Breast epithelium (tissue), 4 donors: ENCODE measurements at regions not wholly inside any gene's neighbourhood (a gene's known extent, or its start where the extent isn't known, plus 50 kb on each side); places are given as distances from the start of the nearest gene placed in this dataset.

ENCODE experiments used
- DNase-seq, 2 donors: peaks; one replicate each; pipeline ENCODE4 v3.0.0-alpha.2; 2019; ENCODE audit warnings: low spot score in 2 of 2
- H3K27ac ChIP-seq, 2 donors: fragments of 200-600 bp; sonication (generic) in 1 of 2; one replicate each; pipeline ENCODE4 v1.5.1; 2016 to 2019; ENCODE audit warnings: mild to moderate bottlenecking in 1 of 2
- H3K27me3 ChIP-seq, 2 donors: fragments of 200-600 bp; sonication (generic) in 1 of 2; one replicate each; pipeline versions ENCODE4 v1.5.1 to v1.6.0; 2017 to 2019; ENCODE audit warnings: control low read depth in 1 of 2, mild to moderate bottlenecking in 1 of 2
- H3K36me3 ChIP-seq: fragments of 200-600 bp; one replicate; pipeline ENCODE4 v1.5.1; 2019
- H3K4me1 ChIP-seq, 2 donors: fragments of 200-600 bp; sonication (generic); one replicate each; pipeline ENCODE4 v1.5.1; 2016 to 2019; ENCODE audit warnings: control low read depth in 1 of 2
- H3K4me3 ChIP-seq, 3 donors: fragments of 200-600 bp; sonication (generic); 1 replicate in 2 of 3; 2 replicates in 1 of 3; pipeline ENCODE4 v1.5.1; 2016 to 2019; ENCODE audit warnings: mild to moderate bottlenecking in 3 of 3, moderate library complexity in 2 of 3
- H3K9me3 ChIP-seq, 2 donors: fragments of 200-600 bp; sonication (generic) in 1 of 2; one replicate each; pipeline ENCODE4 v1.5.1; 2016 to 2019; ENCODE audit warnings: control low read depth in 1 of 2
- CTCF ChIP-seq, 3 donors: fragments of 450-650 bp; IDR thresholded peaks; one replicate each; pipeline ENCODE4 v1.5.1; 2016 to 2017; ENCODE audit warnings: antibody characterized with exemption in 3 of 3, mild to moderate bottlenecking in 3 of 3, moderate library complexity in 3 of 3
- POLR2A ChIP-seq: fragments of 450-650 bp; IDR thresholded peaks from one replicate; pipeline ENCODE4 v1.6.1; 2016; ENCODE audit warnings: antibody characterized with exemption, mild to moderate bottlenecking, moderate library complexity
- POLR2AphosphoS5 ChIP-seq, 3 donors: sonication (generic); formaldehyde crosslinking; IDR thresholded peaks; one replicate each; pipeline ENCODE4 v1.6.1; 2017; ENCODE audit warnings: antibody characterized with exemption in 3 of 3
- intact Hi-C: fragments of 100-400 bp; cut with DNase I; formaldehyde crosslinking; loops from one replicate; pipeline ENCODE4 v1.15.1; 2023; ENCODE audit warnings: low total_unique reads

- TF ChIP-seq CTCF (IDR thresholded peaks at IDR 0.05) (no peak), POLR2AphosphoS5 (IDR thresholded peaks at IDR 0.05) (no peak), POLR2A (no peak)
- Histone ChIP-seq H3K9me3 (no peaks in the 10 kb centered on the region), H3K36me3 (no peaks in the 10 kb centered on the region), H3K27ac (no peak overlapping the region), H3K4me3 (no peak overlapping the region), H3K4me1 (no peaks in the 10 kb centered on the region), H3K27me3 (peaks cover 0 to 4% of the 10 kb centered on the region in 2 donors)
- intact Hi-C loops = no loop called here
- DNase-seq = no peak
These were observed 70.8 kb upstream of the KCND3 start for GRCh38 chr1:112060261-112060660.

GRCh38 chr1:112061056-112061455 lies 71.6 kb upstream of the KCND3 start:
- no peak overlapping the region for H3K4me3 ChIP-seq
- peaks cover 0 to 4% of the 10 kb centered on the region in 2 donors for H3K27me3 ChIP-seq
- no peak overlapping the region for H3K27ac ChIP-seq
- H3K9me3 ChIP-seq = no peaks in the 10 kb centered on the region
- no peak for DNase-seq
- no peaks in the 10 kb centered on the region for H3K4me1 ChIP-seq
- no peaks in the 10 kb centered on the region for H3K36me3 ChIP-seq
- TF ChIP-seq POLR2AphosphoS5 (IDR thresholded peaks at IDR 0.05) (no peak), POLR2A (no peak), CTCF (IDR thresholded peaks at IDR 0.05) (no peak)
- intact Hi-C loops = no loop called here

- Histone ChIP-seq H3K27me3 (peaks cover 0 to 4% of the 10 kb centered on the region in 2 donors), H3K4me3 (no peak overlapping the region), H3K4me1 (no peaks in the 10 kb centered on the region), H3K9me3 (no peaks in the 10 kb centered on the region), H3K36me3 (no peaks in the 10 kb centered on the region), H3K27ac (no peak overlapping the region)
- TF ChIP-seq POLR2A (no peak), POLR2AphosphoS5 (IDR thresholded peaks at IDR 0.05) (no peak), CTCF (IDR thresholded peaks at IDR 0.05) (no peak)
- DNase-seq = no peak
- intact Hi-C loops = no loop called here
These were observed 72.4 kb upstream of the KCND3 start for GRCh38 chr1:112061901-112062320.

GRCh38 chr1:112063781-112064728 lies 74.6 kb upstream of the KCND3 start:
- Histone ChIP-seq H3K9me3 (no peaks in the 10 kb centered on the region), H3K36me3 (no peaks in the 10 kb centered on the region), H3K4me1 (no peaks in the 10 kb centered on the region), H3K27me3 (peaks cover 0 to 4% of the 10 kb centered on the region in 2 donors), H3K4me3 (no peak overlapping the region), H3K27ac (no peak overlapping the region)
- DNase-seq = no peak
- intact Hi-C loops = no loop called here
- TF ChIP-seq POLR2A (no peak), POLR2AphosphoS5 (IDR thresholded peaks at IDR 0.05) (no peak), CTCF (IDR thresholded peaks at IDR 0.05) (no peak)

GRCh38 chr1:112067989-112068388 lies 78.5 kb upstream of the KCND3 start:
- DNase-seq = no peak
- TF ChIP-seq POLR2AphosphoS5 (IDR thresholded peaks at IDR 0.05) (no peak), POLR2A (no peak), CTCF (IDR thresholded peaks at IDR 0.05) (no peak)
- intact Hi-C loops = no loop called here

More at GRCh38 chr1:112067989-112068388, 78.5 kb upstream of the KCND3 start:
- H3K9me3 ChIP-seq = peaks cover 0 to 2% of the 10 kb centered on the region in 2 donors
- no peaks in the 10 kb centered on the region for H3K4me1 ChIP-seq
- H3K4me3 ChIP-seq = no peak overlapping the region
- no peak overlapping the region for H3K27ac ChIP-seq
- H3K27me3 ChIP-seq = peaks cover 0 to 4% of the 10 kb centered on the region in 2 donors
- no peaks in the 10 kb centered on the region for H3K36me3 ChIP-seq
